Body of pancreas (tissue), 4 donors: ENCODE measurements at regions not wholly inside any gene's neighbourhood (a gene's known extent, or its start where the extent isn't known, plus 50 kb on each side); places are given as distances from the start of the nearest gene placed in this dataset.

Experiments
- ATAC-seq: fragments of 150-250 bp; one replicate; pipeline ENCODE4 v1.9.1; 2016
- DNase-seq, 4 donors: peaks; one replicate each; pipeline ENCODE4 v3.0.0-alpha.2; 2019
- H3K27ac ChIP-seq, 4 donors: fragments of 200-600 bp; sonication (generic); 1 replicate in 3 of 4; 2 replicates in 1 of 4; pipeline versions ENCODE4 v1.5.1 to v1.6.1; 2016 to 2019; ENCODE audit warnings: mild to moderate bottlenecking in 1 of 4, mixed read lengths in 1 of 4, moderate library complexity in 1 of 4
- H3K27me3 ChIP-seq, 2 donors: fragments of 200-600 bp; sonication (generic); one replicate each; pipeline ENCODE4 v1.6.0; 2016; ENCODE audit warnings: mild to moderate bottlenecking in 1 of 2
- H3K36me3 ChIP-seq, 2 donors: fragments of 200-600 bp; sonication (generic); replicated peaks in 1 of 2; 2 replicates each; pipeline ENCODE4 v1.5.1; 2016; ENCODE audit warnings: low read depth in 2 of 2; ENCODE audit not compliant: insufficient read depth in 1 of 2
- H3K4me1 ChIP-seq: fragments of 200-600 bp; sonication (generic); one replicate; pipeline ENCODE4 v1.6.0; 2016
- H3K4me3 ChIP-seq, 2 donors: fragments of 200-600 bp; sonication (generic); 1 replicate in 1 of 2; 2 replicates in 1 of 2; pipeline ENCODE4 v1.5.1; 2016 to 2019
- H3K9me3 ChIP-seq, 3 donors: fragments of 200-600 bp; sonication (generic); 1 replicate in 2 of 3; 2 replicates in 1 of 3; pipeline ENCODE4 v1.5.1; 2016
- CTCF ChIP-seq, 7 experiments: fragments of 450-650 bp in 4 of 7; fragments of 200-600 bp in 3 of 7; sonication (generic) in 3 of 7; IDR thresholded peaks; one replicate each; pipeline ENCODE4 v1.5.1; 2016 to 2019; ENCODE audit warnings: antibody characterized with exemption in 7 of 7
- POLR2A ChIP-seq, 3 donors: fragments of 450-650 bp; IDR thresholded peaks; one replicate each; pipeline ENCODE4 v1.6.1; 2016; ENCODE audit warnings: antibody characterized with exemption in 3 of 3, mild to moderate bottlenecking in 2 of 3
- WGBS, 2 donors: methylation state at CpG; one replicate each; pipeline ENCODE4 v1.1.5; 2017; 5-methylcytosine and 5-hydroxymethylcytosine counted together
- intact Hi-C: fragments of 100-400 bp; cut with DNase I; formaldehyde crosslinking; loops from one replicate; pipeline ENCODE4 v1.15.1; 2023

- ATAC-seq (no peak), DNase-seq (no peak)
- H3K36me3 ChIP-seq, result no peaks in the 10 kb centered on the region
- no peaks in the 10 kb centered on the region for H3K9me3 ChIP-seq
- WGBS, 2 donors, result 51 to 60% methylated on average over 8 of the region's 8 CpGs
- H3K27ac ChIP-seq, result no peak overlapping the region
- intact Hi-C loops, result no loop called here
- H3K4me3 ChIP-seq, result no peak overlapping the region
- TF ChIP-seq POLR2A (IDR thresholded peaks at IDR 0.05), result no peak
- TF ChIP-seq CTCF (IDR thresholded peaks at IDR 0.05), result no peak
- no peaks in the 10 kb centered on the region for H3K27me3 ChIP-seq
- no peaks in the 10 kb centered on the region for H3K4me1 ChIP-seq
Observed at GRCh38 chr4:57639561-57640382, 529.6 kb upstream of the IGFBP7 start.

GRCh38 chr4:57635910-57636309, 525.7 kb upstream of the IGFBP7 start:
- intact Hi-C loops, result no loop called here
- Histone ChIP-seq H3K9me3 (no peaks in the 10 kb centered on the region), H3K4me3 (no peak overlapping the region), H3K27ac (no peak overlapping the region), H3K4me1 (no peaks in the 10 kb centered on the region), H3K36me3 (no peaks in the 10 kb centered on the region), H3K27me3 (no peaks in the 10 kb centered on the region)
- no peak for TF ChIP-seq CTCF (IDR thresholded peaks at IDR 0.05)
- no peak for TF ChIP-seq POLR2A (IDR thresholded peaks at IDR 0.05)
- no peak for DNase-seq
- ATAC-seq, result no peak

GRCh38 chr4:57633212-57633859, 523.2 kb upstream of the IGFBP7 start:
- Histone ChIP-seq H3K27me3 (no peaks in the 10 kb centered on the region), H3K4me1 (no peaks in the 10 kb centered on the region), H3K27ac (no peak overlapping the region), H3K36me3 (no peaks in the 10 kb centered on the region), H3K9me3 (no peaks in the 10 kb centered on the region), H3K4me3 (no peak overlapping the region)
- no peak for DNase-seq
- no peak for ATAC-seq
- TF ChIP-seq POLR2A (IDR thresholded peaks at IDR 0.05) (no peak), CTCF (IDR thresholded peaks at IDR 0.05) (no peak)
- intact Hi-C loops, result no loop called here
- WGBS, 2 donors, result 30 to 46% methylated on average over 3 of the region's 3 CpGs

- Histone ChIP-seq H3K27me3 (no peaks in the 10 kb centered on the region), H3K9me3 (no peaks in the 10 kb centered on the region), H3K4me3 (no peak overlapping the region), H3K27ac (no peak overlapping the region), H3K36me3 (no peaks in the 10 kb centered on the region), H3K4me1 (no peaks in the 10 kb centered on the region)
- TF ChIP-seq POLR2A (IDR thresholded peaks at IDR 0.05) (no peak), CTCF (IDR thresholded peaks at IDR 0.05) (no peak)
- intact Hi-C loops, result no loop called here
- ATAC-seq (no peak), DNase-seq (no peak)
- 57 to 74% methylated on average over 2 of the region's 2 CpGs for WGBS, 2 donors
Observed at GRCh38 chr4:57632564-57632963, 522.4 kb upstream of the IGFBP7 start.
